CD8-positive, alpha-beta memory T cell (primary cell): ENCODE measurements at regions not wholly inside any gene's neighbourhood (a gene's known extent, or its start where the extent isn't known, plus 50 kb on each side); places are given as distances from the start of the nearest gene placed in this dataset.
"Not testable (repeated sequence)": the region's sequence is repeated elsewhere in the genome, so short reads cannot be mapped to it uniquely, and the experiment has no call there.

Experiments used
- CTCF ChIA-PET: fragments of 350-600 bp; sonication (Branson Sonifier 250); formaldehyde crosslinking; loops from one replicate; lab custom pipeline; 2021; ENCODE audit warnings: antibody characterized with exemption; lab: Charles Lee
- POLR2A ChIA-PET: fragments of 350-600 bp; sonication (Branson Sonifier 250); formaldehyde crosslinking; loops from one replicate; lab custom pipeline; 2021; ENCODE audit warnings: antibody characterized with exemption; lab: Charles Lee
- DNase-seq, 5 donors: peaks; one replicate each; pipeline versions ENCODE4 v3.0.0 to v3.0.0-alpha.2; 2020 to 2022; ENCODE audit warnings: mixed read lengths in 1 of 5
- H3K27ac ChIP-seq: one replicate; pipeline ENCODE4 v1.7.0; 2013; ENCODE audit warnings: low read depth, mild to moderate bottlenecking, low read length, moderate library complexity
- H3K27me3 ChIP-seq: 2 replicates; pipeline ENCODE4 v1.7.0; 2013; ENCODE audit warnings: low read length, mild to moderate bottlenecking; ENCODE audit not compliant: insufficient read depth, poor library complexity, severe bottlenecking
- H3K36me3 ChIP-seq: 2 replicates; pipeline ENCODE4 v1.7.0; 2013; ENCODE audit warnings: mild to moderate bottlenecking, low read length, moderate library complexity; ENCODE audit not compliant: insufficient read depth
- H3K4me1 ChIP-seq: 2 replicates; pipeline ENCODE4 v1.7.0; 2013; ENCODE audit warnings: mild to moderate bottlenecking, low read length, moderate library complexity; ENCODE audit not compliant: insufficient read depth
- H3K4me3 ChIP-seq: 2 replicates; pipeline ENCODE4 v1.7.0; 2013; ENCODE audit warnings: mild to moderate bottlenecking, low read length
- H3K9me3 ChIP-seq: 2 replicates; pipeline ENCODE4 v1.7.0; 2013; ENCODE audit warnings: mild to moderate bottlenecking, low read length
- H3K27ac Mint-ChIP-seq, 8 donors: one replicate each; pipeline ENCODE4 v1.8.0; 2020 to 2021; ENCODE audit warnings: mixed read lengths in 8 of 8, mild to moderate bottlenecking in 6 of 8, inconsistent platforms in 3 of 8, moderate library complexity in 3 of 8
- H3K27me3 Mint-ChIP-seq, 2 donors: one replicate each; pipeline ENCODE4 v1.8.0; 2020 to 2021; ENCODE audit warnings: mixed read lengths in 2 of 2, mild to moderate bottlenecking in 1 of 2, moderate library complexity in 1 of 2
- H3K36me3 Mint-ChIP-seq, 3 donors: one replicate each; pipeline ENCODE4 v1.8.0; 2020 to 2021; ENCODE audit warnings: mixed read lengths in 3 of 3, inconsistent platforms in 1 of 3, mild to moderate bottlenecking in 1 of 3
- H3K4me1 Mint-ChIP-seq, 3 donors: one replicate each; pipeline ENCODE4 v1.8.0; 2020 to 2021; ENCODE audit warnings: mixed read lengths in 3 of 3, inconsistent platforms in 1 of 3, mild to moderate bottlenecking in 1 of 3
- H3K4me3 Mint-ChIP-seq, 7 donors: one replicate each; pipeline ENCODE4 v1.8.0; 2020 to 2021; ENCODE audit warnings: mixed read lengths in 7 of 7, mild to moderate bottlenecking in 6 of 7, moderate library complexity in 4 of 7, inconsistent platforms in 2 of 7
- H3K9me3 Mint-ChIP-seq, 5 donors: one replicate each; pipeline ENCODE4 v1.8.0; 2020 to 2022; ENCODE audit warnings: mixed read lengths in 5 of 5, mild to moderate bottlenecking in 3 of 5, moderate library complexity in 2 of 5, inconsistent platforms in 1 of 5

DNA sequence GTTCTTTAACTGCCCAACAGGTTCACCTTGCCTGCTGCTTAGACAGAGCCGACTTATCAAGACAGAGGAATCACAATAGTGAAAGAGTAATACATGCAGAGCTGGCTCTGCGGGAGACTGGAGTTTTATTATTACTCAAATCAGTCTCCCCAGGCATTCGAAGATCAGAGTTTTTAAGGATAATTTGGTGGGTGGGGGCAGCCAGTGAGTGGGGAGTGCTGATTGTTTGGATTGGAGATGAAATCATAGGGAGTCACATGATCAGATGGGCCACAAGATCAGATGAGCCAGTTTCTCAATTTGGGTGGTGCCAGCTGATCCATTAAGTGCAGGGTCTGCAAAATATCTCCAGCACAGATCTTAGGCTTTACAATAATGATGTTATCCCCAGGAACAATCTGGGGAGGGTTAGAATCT lies 131.3 kb downstream of the AKR1D1 start:
- Mint-ChIP-seq H3K4me3 (no peak overlapping the region), H3K36me3 (no peaks in the 10 kb centered on the region), H3K27me3 (peaks cover 2 to 5% of the 10 kb centered on the region in 2 donors), H3K27ac (no peak overlapping the region), H3K4me1 (no peaks in the 10 kb centered on the region), H3K9me3 (no peaks in the 10 kb centered on the region)
- H3K36me3 ChIP-seq = no peaks in the 10 kb centered on the region
- POLR2A ChIA-PET = no interaction called here
- no peak overlapping the region for H3K27ac ChIP-seq
- H3K9me3 ChIP-seq = no peaks in the 10 kb centered on the region
- no peaks in the 10 kb centered on the region for H3K4me1 ChIP-seq
- no peak overlapping the region for H3K4me3 ChIP-seq
- DNase-seq = no peak
- H3K27me3 ChIP-seq = no peaks in the 10 kb centered on the region
- CTCF ChIA-PET = no interaction called here

DNA sequence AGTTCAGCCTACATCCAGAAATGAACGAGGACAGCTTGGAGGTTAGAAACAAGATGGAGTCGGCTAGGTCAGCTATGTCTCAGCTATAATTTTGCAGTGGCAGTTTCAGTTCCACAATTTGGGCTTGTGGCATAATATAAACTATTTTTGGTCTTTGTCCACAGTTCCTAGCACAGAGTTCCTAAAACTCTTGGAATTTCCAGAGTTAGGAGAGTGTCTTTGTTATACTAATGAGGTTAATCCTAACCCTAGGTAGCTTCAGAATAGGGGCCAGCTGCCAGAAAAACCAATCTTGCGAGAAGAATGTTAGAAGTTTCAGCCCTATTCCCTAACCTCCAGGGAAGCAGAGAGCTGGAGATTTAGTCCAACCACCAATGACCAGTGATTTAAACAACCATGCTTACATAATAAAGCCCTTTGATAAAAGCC lies 131.9 kb downstream of the AKR1D1 start:
- no peaks in the 10 kb centered on the region for H3K27me3 ChIP-seq
- no peaks in the 10 kb centered on the region for H3K36me3 Mint-ChIP-seq
- H3K27ac ChIP-seq = no peak overlapping the region
- H3K4me1 Mint-ChIP-seq = no peaks in the 10 kb centered on the region
- H3K4me1 ChIP-seq = no peaks in the 10 kb centered on the region
- no peaks in the 10 kb centered on the region for H3K9me3 ChIP-seq
- POLR2A ChIA-PET = no interaction called here
- no peak for DNase-seq
- H3K36me3 ChIP-seq = no peaks in the 10 kb centered on the region
- no peaks in the 10 kb centered on the region for H3K9me3 Mint-ChIP-seq
- no peak overlapping the region for H3K4me3 Mint-ChIP-seq
- no peak overlapping the region for H3K4me3 ChIP-seq
- no peak overlapping the region for H3K27ac Mint-ChIP-seq
- CTCF ChIA-PET = no interaction called here
- H3K27me3 Mint-ChIP-seq = peaks cover 2 to 5% of the 10 kb centered on the region in 2 donors

DNA sequence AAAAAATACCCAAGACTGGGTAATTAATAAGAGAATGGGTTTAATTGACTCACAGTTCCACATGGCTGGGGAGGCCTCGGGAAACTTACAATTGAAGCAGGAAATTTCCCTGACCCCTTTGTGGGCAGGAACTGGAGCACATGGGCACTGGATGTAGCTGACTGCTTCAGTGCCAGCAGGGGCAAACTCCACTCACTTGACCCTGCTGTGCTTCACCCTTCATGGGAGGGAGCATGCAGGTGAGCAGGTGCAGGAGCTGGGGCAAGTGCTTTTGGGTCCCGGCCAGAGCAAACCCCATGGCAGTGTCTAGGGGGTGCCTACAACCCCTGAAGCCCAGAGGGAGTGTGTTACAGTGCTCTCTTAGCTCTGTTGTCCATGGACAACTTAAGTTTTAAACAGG lies 132.6 kb downstream of the AKR1D1 start:
- CTCF ChIA-PET = no interaction called here

DNA sequence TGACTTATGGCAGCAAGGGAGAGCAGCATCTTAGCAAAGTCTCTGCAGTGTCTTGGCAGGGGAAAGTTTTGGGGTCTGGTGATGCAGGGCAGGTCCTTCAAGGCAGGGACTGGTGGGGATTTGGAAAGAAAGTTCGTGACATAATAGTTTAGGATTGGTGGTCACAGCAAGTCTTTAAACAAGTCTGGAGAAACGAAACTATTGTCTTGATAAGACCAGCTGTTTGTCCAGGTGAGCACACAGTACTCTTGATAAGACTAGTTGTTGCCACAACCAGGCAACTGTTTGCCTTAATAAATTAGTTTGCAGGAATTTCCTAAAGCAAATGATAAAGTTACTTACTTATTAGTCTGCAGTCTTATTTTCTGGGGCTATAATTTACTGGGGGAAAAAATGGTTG lies 136.1 kb downstream of the AKR1D1 start:
- Histone ChIP-seq H3K9me3 (no peaks in the 10 kb centered on the region), H3K4me1 (no peaks in the 10 kb centered on the region), H3K27me3 (no peaks in the 10 kb centered on the region), H3K27ac (no peak overlapping the region), H3K4me3 (no peak overlapping the region), H3K36me3 (no peaks in the 10 kb centered on the region)
- no peak for DNase-seq
- no peaks in the 10 kb centered on the region for H3K36me3 Mint-ChIP-seq
- no peaks in the 10 kb centered on the region for H3K9me3 Mint-ChIP-seq
- ChIA-PET CTCF (no interaction called here), POLR2A (no interaction called here)
- no peak overlapping the region for H3K4me3 Mint-ChIP-seq
- peak overlapping the region in 1 of 8 donors; percentile 10 for H3K27ac Mint-ChIP-seq
- no peaks in the 10 kb centered on the region for H3K4me1 Mint-ChIP-seq
- peaks cover 2 to 5% of the 10 kb centered on the region in 2 donors for H3K27me3 Mint-ChIP-seq

More for the DNA sequence above, 132.6 kb downstream of the AKR1D1 start:
- no peak overlapping the region for H3K27ac Mint-ChIP-seq
- H3K4me3 Mint-ChIP-seq = no peak overlapping the region
- Histone ChIP-seq H3K4me1 (no peaks in the 10 kb centered on the region), H3K4me3 (no peak overlapping the region), H3K9me3 (no peaks in the 10 kb centered on the region), H3K36me3 (no peaks in the 10 kb centered on the region), H3K27me3 (no peaks in the 10 kb centered on the region), H3K27ac (no peak overlapping the region)
- POLR2A ChIA-PET = no interaction called here
- H3K36me3 Mint-ChIP-seq = no peaks in the 10 kb centered on the region
- DNase-seq = no peak
- H3K27me3 Mint-ChIP-seq = peaks cover 2 to 5% of the 10 kb centered on the region in 2 donors
- no peaks in the 10 kb centered on the region for H3K4me1 Mint-ChIP-seq
- H3K9me3 Mint-ChIP-seq = no peaks in the 10 kb centered on the region

DNA sequence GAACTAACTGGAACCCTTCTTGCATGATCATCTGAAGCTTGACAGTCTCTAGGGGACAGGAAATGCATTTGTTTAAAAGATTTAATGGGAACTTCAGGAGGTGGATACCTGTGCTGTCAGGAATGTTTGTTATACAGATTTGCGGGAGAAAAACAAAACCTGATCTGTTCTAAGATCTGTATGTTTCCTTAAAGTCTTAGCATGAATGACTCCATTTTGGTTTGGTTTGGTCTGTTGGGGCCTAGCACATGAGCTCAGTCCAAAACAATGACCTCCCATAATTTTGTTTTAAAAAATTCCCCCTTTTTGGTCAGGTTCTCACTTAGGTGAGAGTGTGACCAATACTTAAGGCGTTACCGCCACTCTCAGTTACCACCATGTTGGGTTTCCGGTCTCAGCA lies 138.7 kb downstream of the AKR1D1 start:
- Mint-ChIP-seq H3K36me3 (peaks cover 0 to 2% (median 0%) of the 10 kb centered on the region in 3 donors), H3K4me3 (no peak overlapping the region), H3K27ac (no peak overlapping the region), H3K27me3 (no peaks in the 10 kb centered on the region), H3K9me3 (peaks cover 0 to 4% (median 0%) of the 10 kb centered on the region in 5 donors), H3K4me1 (no peaks in the 10 kb centered on the region)
- Histone ChIP-seq H3K4me3 (no peak overlapping the region), H3K9me3 (no peaks in the 10 kb centered on the region), H3K36me3 (no peaks in the 10 kb centered on the region), H3K27me3 (no peaks in the 10 kb centered on the region), H3K4me1 (no peaks in the 10 kb centered on the region), H3K27ac (no peak overlapping the region)
- no peak for DNase-seq
- POLR2A ChIA-PET = no interaction called here
- CTCF ChIA-PET = no interaction called here

DNA sequence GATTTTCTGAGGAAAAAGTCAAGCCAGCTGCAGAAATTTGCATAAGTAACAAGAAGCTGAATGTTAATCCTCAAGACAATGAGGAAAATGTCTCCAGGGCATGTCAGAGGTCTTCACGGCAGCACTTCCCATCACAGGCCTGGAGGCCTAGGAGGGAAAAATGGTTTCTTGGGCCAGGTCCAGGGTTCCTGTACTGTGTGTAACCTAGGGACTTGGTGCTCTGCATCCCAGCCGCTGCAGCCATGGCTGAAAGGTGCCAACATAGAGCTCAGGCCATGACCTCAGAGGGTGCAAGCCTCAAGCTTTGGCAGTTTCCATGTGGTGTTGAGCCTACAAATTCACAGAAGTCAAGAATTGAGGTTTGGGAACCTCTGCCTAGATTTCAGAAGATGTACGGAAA lies 144.1 kb downstream of the AKR1D1 start:
- H3K27me3 Mint-ChIP-seq, H3K4me3 ChIP-seq, H3K36me3 Mint-ChIP-seq, H3K36me3 ChIP-seq, H3K27me3 ChIP-seq, H3K9me3 ChIP-seq, H3K9me3 Mint-ChIP-seq, H3K4me1 ChIP-seq, H3K4me3 Mint-ChIP-seq, H3K27ac ChIP-seq, H3K27ac Mint-ChIP-seq, CTCF ChIA-PET, DNase-seq, H3K4me1 Mint-ChIP-seq, POLR2A ChIA-PET: not testable (repeated sequence)

DNA sequence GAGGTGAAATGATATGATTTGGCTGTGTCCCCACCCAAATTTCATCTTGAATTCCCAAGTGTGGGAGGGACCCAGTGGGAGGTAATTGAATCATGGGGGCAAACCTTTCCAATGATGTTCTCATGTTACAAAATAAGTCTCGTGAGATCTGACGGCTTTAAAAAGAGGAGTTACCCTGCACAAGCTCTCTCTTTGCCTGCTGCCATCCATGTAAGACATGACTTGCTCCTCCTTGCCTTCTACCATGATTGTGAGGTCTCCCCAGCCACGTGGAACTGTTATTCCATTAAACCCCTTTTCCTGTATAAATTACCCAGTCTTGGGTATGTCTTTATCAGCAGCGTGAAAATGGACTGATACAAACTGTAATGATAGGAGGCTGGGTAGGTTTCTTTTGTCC lies 145.1 kb downstream of the AKR1D1 start:
- H3K4me3 ChIP-seq, H3K36me3 Mint-ChIP-seq, H3K27ac Mint-ChIP-seq, H3K27ac ChIP-seq, H3K9me3 Mint-ChIP-seq, H3K36me3 ChIP-seq, H3K4me3 Mint-ChIP-seq, POLR2A ChIA-PET, DNase-seq, H3K4me1 Mint-ChIP-seq, H3K4me1 ChIP-seq, H3K9me3 ChIP-seq, CTCF ChIA-PET, H3K27me3 ChIP-seq, H3K27me3 Mint-ChIP-seq: not testable (repeated sequence)

DNA sequence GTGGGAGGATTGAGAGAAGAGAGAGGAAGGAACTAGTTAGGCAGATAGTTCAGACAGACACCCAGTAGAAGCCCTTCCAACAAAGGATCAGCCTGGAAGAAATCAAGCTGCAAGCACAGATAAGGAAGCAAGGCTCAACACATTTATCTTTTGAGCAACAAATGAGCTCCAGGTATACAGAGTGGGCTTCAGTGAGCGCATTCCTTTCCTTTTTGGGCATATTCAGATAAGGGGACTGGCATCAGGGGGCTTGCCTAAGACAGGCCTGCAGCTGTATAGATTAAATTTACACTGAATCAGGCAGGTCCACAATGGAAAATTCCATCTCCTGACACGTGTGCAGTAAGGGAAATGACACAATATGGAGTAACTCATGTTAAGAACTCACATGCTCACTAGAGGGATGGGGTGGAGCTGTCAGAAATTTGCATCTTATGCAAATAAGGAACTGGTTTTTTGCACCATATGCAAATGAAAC lies 147.2 kb downstream of the AKR1D1 start:
- DNase-seq = no peak
- H3K4me1 ChIP-seq = no peaks in the 10 kb centered on the region
- H3K9me3 Mint-ChIP-seq = peaks cover 0 to 5% (median 4%) of the 10 kb centered on the region in 5 donors
- no peak overlapping the region for H3K27ac Mint-ChIP-seq
- no peak overlapping the region for H3K4me3 ChIP-seq
- H3K4me1 Mint-ChIP-seq = no peaks in the 10 kb centered on the region
- H3K9me3 ChIP-seq = no peaks in the 10 kb centered on the region
- H3K4me3 Mint-ChIP-seq = no peak overlapping the region
- no peak overlapping the region for H3K27ac ChIP-seq
- no peaks in the 10 kb centered on the region for H3K36me3 ChIP-seq
- H3K27me3 Mint-ChIP-seq = peaks cover 0 to 3% of the 10 kb centered on the region in 2 donors
- CTCF ChIA-PET = no interaction called here
- H3K27me3 ChIP-seq = no peaks in the 10 kb centered on the region
- POLR2A ChIA-PET = no interaction called here
- H3K36me3 Mint-ChIP-seq = peaks cover 0 to 3% (median 0%) of the 10 kb centered on the region in 3 donors

DNA sequence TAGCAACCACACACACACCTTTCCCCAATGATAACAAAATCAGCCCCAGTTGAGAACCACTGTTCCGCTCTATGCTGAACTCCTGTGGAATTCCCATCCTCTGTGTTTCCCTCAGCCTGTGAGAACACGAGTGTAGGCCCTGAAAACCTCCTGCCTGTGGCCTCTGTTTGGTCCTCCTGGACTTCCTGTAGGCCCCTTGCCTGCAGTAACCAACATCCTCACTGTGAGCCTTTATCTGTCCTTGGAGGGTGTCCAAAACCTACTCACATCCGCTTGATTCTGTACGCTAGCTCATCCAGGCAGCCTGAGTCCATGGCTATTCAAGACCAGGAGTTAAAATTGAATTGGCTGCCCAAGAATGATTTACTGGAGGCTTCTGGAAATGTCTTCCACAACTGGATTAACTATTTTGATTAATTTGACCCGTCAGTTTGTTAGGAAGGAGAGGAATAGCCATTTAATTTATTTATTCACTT lies 149.8 kb downstream of the AKR1D1 start:
- ChIA-PET POLR2A (no interaction called here), CTCF (no interaction called here)
- Histone ChIP-seq H3K27me3 (no peaks in the 10 kb centered on the region), H3K9me3 (no peaks in the 10 kb centered on the region), H3K27ac (no peak overlapping the region), H3K4me3 (no peak overlapping the region), H3K36me3 (no peaks in the 10 kb centered on the region), H3K4me1 (no peaks in the 10 kb centered on the region)
- Mint-ChIP-seq H3K4me1 (no peaks in the 10 kb centered on the region), H3K9me3 (peaks cover 0 to 4% (median 0%) of the 10 kb centered on the region in 5 donors), H3K27ac (no peak overlapping the region), H3K36me3 (no peaks in the 10 kb centered on the region), H3K4me3 (no peak overlapping the region), H3K27me3 (peaks cover 0 to 9% of the 10 kb centered on the region in 2 donors)
- no peak for DNase-seq
